ENCODE measurements at regions not wholly inside any gene's neighbourhood (a gene's known extent, or its start where the extent isn't known, plus 50 kb on each side); places are given as distances from the start of the nearest gene placed in this dataset.

DNA sequence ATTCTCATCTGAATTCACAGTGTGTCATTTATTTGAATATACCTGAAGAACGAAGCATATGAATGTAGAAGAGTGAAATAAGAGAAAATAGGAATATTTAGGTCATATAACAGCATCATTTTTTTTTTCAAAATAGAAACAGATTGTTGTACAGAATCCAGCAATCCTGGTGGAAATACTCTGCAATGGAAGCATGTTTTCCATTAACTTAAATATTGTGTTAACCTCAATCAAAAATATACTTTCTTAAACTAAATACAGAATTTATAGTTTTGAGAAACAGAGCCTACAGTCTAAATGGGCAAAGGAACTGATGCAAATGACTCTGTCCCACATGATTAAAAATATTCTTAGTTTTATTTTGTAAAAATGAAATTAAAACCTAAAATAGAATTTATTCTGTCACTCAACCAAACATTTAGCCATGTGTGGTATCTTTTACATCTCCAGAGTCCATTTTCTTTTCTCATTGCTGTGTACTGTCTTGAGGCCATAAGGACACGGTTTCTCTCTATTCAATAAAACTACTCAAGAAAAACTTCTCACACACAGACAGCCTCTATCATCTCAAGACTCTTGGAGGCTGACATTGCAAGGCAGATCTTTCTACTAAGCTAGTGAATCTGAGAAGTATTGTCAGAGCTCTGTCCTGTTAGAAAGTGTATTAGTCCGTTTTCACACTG, 322.6 kb downstream of the LTN1 start:
- TF ChIP-seq BHLHE40 (IDR thresholded peaks at IDR 0.05; ENCODE audit: borderline replicate concordance) (no peak), SP1 (IDR thresholded peaks at IDR 0.05) (no peak), TARDBP (IDR thresholded peaks at IDR 0.05) (no peak), FOXM1 (IDR thresholded peaks at IDR 0.05; ENCODE audit: borderline replicate concordance) (no peak)

All from HEK293T (cell line).